ENCODE measurements at regions not wholly inside any gene's neighbourhood (a gene's known extent, or its start where the extent isn't known, plus 50 kb on each side); places are given as distances from the start of the nearest gene placed in this dataset.

DNA sequence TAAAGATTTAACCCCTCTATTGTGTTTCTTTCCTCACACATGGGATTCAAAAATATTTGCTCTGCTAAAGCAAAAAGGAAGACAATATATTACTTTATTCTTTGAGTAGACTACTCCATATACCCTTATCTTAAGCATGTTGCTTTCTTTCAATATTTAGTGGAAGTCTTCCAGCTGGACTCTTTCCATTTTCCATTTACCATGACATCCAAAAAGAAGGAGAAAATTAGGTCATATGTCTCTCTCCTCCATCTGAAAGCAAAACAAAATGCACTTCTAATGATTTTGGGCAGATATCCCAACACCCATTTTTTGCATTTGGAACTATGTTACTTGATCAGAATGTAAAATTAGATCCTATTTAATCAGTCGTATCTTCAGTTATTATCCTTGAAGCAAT is 1336.5 kb downstream of the PCDH19 start:
- no peak overlapping the region for H3K27ac ChIP-seq
- no peaks in the 10 kb centered on the region for H3K27me3 ChIP-seq
- no peak overlapping the region for H3K4me3 ChIP-seq
- DNase-seq (no peak), ATAC-seq (ENCODE audit: low FRiP score in 2 of 2) (no peak)
- no peaks in the 10 kb centered on the region for H3K36me3 ChIP-seq
- WGBS, 2 donors: 63 to 78% methylated on average over 1 of the region's 1 CpG
- no peaks in the 10 kb centered on the region for H3K4me1 ChIP-seq
- TF ChIP-seq POLR2AphosphoS5 (IDR thresholded peaks at IDR 0.05) (no peak), EP300 (IDR thresholded peaks at IDR 0.05) (no peak), POLR2A (IDR thresholded peaks at IDR 0.05) (no peak)
- TF ChIP-seq, protein P1, sequence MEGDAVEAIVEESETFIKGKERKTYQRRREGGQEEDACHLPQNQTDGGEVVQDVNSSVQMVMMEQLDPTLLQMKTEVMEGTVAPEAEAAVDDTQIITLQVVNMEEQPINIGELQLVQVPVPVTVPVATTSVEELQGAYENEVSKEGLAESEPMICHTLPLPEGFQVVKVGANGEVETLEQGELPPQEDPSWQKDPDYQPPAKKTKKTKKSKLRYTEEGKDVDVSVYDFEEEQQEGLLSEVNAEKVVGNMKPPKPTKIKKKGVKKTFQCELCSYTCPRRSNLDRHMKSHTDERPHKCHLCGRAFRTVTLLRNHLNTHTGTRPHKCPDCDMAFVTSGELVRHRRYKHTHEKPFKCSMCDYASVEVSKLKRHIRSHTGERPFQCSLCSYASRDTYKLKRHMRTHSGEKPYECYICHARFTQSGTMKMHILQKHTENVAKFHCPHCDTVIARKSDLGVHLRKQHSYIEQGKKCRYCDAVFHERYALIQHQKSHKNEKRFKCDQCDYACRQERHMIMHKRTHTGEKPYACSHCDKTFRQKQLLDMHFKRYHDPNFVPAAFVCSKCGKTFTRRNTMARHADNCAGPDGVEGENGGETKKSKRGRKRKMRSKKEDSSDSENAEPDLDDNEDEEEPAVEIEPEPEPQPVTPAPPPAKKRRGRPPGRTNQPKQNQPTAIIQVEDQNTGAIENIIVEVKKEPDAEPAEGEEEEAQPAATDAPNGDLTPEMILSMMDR (IDR thresholded peaks at IDR 0.05): no peak
- no peaks in the 10 kb centered on the region for H3K9me3 ChIP-seq

DNA sequence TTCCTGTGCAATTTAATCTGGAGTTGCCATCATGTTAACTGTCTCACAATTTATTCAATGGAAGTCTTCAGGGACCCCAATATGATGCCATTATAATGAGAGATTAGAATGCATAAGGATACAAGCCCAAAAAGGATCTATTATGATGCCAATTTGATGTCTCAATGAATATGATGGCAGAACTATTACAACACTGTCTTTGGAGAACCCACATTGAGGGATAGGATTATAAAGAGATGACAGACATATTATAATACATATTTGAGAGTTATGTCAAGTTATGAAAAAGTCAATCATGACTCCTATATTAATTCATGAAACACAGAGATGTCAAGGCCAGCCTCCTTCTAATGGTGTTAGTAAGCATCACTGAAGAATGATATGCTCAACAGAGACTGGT is 1358.4 kb downstream of the PCDH19 start:
- no peaks in the 10 kb centered on the region for H3K36me3 ChIP-seq
- H3K4me1 ChIP-seq: no peaks in the 10 kb centered on the region
- TF ChIP-seq POLR2AphosphoS5 (IDR thresholded peaks at IDR 0.05): no peak
- no peak for TF ChIP-seq POLR2A (IDR thresholded peaks at IDR 0.05)
- TF ChIP-seq, protein P1 (IDR thresholded peaks at IDR 0.05): no peak
- no peak for TF ChIP-seq EP300 (IDR thresholded peaks at IDR 0.05)
- ATAC-seq (ENCODE audit: low FRiP score in 2 of 2): no peak
- no peaks in the 10 kb centered on the region for H3K9me3 ChIP-seq
- H3K27ac ChIP-seq: no peak overlapping the region
- no peak for DNase-seq
- H3K4me3 ChIP-seq: no peak overlapping the region
- no peaks in the 10 kb centered on the region for H3K27me3 ChIP-seq

DNA sequence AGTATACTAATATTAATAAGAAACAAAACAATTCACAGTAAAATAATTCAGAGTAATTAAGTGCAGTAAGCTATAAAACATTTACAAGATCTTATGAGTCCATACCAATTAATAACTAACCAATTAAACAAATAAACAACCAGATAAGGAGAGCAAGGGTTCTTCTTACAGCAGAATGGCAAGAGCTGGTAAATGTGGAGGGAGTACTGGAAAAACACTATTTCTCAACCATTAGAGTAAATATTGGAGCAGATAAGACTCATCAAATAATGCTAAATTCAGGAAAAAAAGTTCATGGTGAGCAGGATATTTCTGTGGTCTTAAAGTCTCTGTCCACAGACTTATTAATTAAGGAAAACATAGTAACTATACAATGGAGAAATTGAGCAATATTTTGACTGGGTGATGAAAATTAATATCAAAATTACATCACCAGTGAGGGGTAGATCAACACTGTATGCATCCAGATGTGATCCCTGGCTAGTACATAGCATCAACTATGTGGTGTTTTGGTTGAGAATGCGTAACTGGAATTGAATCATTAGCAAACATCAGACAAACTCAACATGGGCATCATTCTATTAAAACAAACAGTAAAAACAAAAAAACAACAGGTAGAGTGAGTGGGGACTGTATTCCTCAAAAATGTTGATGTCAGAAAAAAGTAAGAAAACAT is 1376.7 kb downstream of the PCDH19 start:
- WGBS, 2 donors: 78 to 83% methylated on average over 1 of the region's 1 CpG
- no peak for ATAC-seq (ENCODE audit: low FRiP score in 2 of 2)
- Histone ChIP-seq H3K27me3 (no peaks in the 10 kb centered on the region), H3K27ac (no peak overlapping the region), H3K36me3 (no peaks in the 10 kb centered on the region), H3K4me1 (no peaks in the 10 kb centered on the region), H3K9me3 (no peaks in the 10 kb centered on the region), H3K4me3 (no peak overlapping the region)
- no peak for DNase-seq
- TF ChIP-seq POLR2A (IDR thresholded peaks at IDR 0.05): no peak
- TF ChIP-seq EP300 (IDR thresholded peaks at IDR 0.05): no peak
- no peak for TF ChIP-seq POLR2AphosphoS5 (IDR thresholded peaks at IDR 0.05)
- TF ChIP-seq, protein P1 (IDR thresholded peaks at IDR 0.05): no peak

DNA sequence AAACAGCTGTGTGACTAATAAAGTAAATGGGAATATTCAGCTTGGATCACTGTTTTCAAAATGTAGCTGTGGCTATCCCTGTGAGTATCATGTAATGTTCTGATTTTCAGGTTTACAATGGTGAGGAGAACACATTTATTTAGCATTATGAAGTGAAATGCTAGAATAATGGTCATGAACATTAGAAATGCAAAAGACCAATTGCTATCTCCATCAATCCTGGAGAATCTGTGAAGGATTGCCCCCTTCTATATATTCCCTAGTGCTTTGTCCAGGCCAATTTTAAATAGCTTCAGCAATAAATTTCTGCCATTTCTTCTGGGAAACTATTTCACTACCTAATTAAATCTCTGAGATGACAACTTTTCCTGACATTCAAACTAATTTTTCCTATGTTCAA is 1399.1 kb downstream of the PCDH19 start:
- DNase-seq (no peak), ATAC-seq (ENCODE audit: low FRiP score in 2 of 2) (no peak)
- no peak overlapping the region for H3K4me3 ChIP-seq
- H3K9me3 ChIP-seq: no peaks in the 10 kb centered on the region
- H3K27ac ChIP-seq: no peak overlapping the region
- TF ChIP-seq, protein P1 (IDR thresholded peaks at IDR 0.05): no peak
- TF ChIP-seq POLR2A (IDR thresholded peaks at IDR 0.05): no peak
- H3K4me1 ChIP-seq: no peaks in the 10 kb centered on the region
- H3K27me3 ChIP-seq: no peaks in the 10 kb centered on the region
- H3K36me3 ChIP-seq: no peaks in the 10 kb centered on the region

DNA sequence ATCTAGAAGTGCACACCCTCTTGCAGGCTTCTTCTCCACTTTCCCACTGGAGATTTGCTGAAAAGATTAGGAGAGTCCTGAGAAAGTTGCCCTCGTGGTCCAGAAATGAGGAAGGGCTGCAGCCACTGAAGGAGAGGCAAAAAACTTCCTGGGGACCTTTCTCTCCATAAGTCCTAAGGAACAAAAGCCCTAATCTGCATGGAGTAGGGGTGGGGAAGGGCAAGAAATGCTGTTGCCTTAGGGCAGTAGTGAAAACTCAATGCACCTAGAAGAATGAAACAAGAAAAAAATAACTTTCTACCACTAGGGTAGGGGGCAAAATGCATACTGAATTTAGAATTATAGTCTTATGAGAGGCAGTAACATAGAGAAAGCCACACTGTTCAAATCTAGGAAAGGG is 1408.8 kb downstream of the PCDH19 start:
- WGBS, 2 donors: 25 to 50% methylated on average over 1 of the region's 1 CpG
- Histone ChIP-seq H3K27ac (no peak overlapping the region), H3K4me1 (no peaks in the 10 kb centered on the region), H3K4me3 (no peak overlapping the region), H3K36me3 (no peaks in the 10 kb centered on the region), H3K9me3 (peaks cover 0 to 5% (median 0%) of the 10 kb centered on the region in 4 donors), H3K27me3 (no peaks in the 10 kb centered on the region)
- no peak for TF ChIP-seq EP300 (IDR thresholded peaks at IDR 0.05)
- TF ChIP-seq, protein P1 (IDR thresholded peaks at IDR 0.05): no peak
- no peak for TF ChIP-seq POLR2A (IDR thresholded peaks at IDR 0.05)
- no peak for TF ChIP-seq POLR2AphosphoS5 (IDR thresholded peaks at IDR 0.05)
- DNase-seq (no peak), ATAC-seq (ENCODE audit: low FRiP score in 2 of 2) (no peak)
